GM12878 (cell line): ENCODE measurements at regions not wholly inside any gene's neighbourhood (a gene's known extent, or its start where the extent isn't known, plus 50 kb on each side); places are given as distances from the start of the nearest gene placed in this dataset.

Experiments used
- ATAC-seq: fragments of 200-7000 bp; cut with Tn5 transposase; 3 replicates; pipeline ENCODE4 v1.9.1; 2020; ENCODE audit warnings: mild to moderate bottlenecking, moderate library complexity
- BruUV-seq: library from RNA; stranded (reverse); fragments of 400-500 nt; replicated peaks from 2 replicates; lab custom pipeline; 2021; lab: Mats Ljungman, UMichigan
- CTCF ChIA-PET: fragments of 300-600 bp; sonication (Branson Sonifier 250); formaldehyde crosslinking; extraction: SDS; loops from one replicate; lab custom pipeline; 2021; ENCODE audit warnings: inconsistent platforms; lab: Yijun Ruan, JAX
- POLR2A ChIA-PET: fragments of 350-600 bp; formaldehyde crosslinking; extraction: SDS; loops from one replicate; lab custom pipeline; 2021; ENCODE audit warnings: inconsistent platforms; lab: Charles Lee
- RAD21 ChIA-PET: fragments of 300-600 bp; sonication (Branson Sonifier 250); formaldehyde crosslinking; loops from one replicate; lab custom pipeline; 2023; ENCODE audit warnings: antibody characterized with exemption; ENCODE audit not compliant: unreplicated experiment; lab: Charles Lee
- SMC1A ChIA-PET: fragments of 300-600 bp; sonication (Branson Sonifier 250); formaldehyde crosslinking; loops from one replicate; lab custom pipeline; 2023; ENCODE audit not compliant: unreplicated experiment, uncharacterized antibody; lab: Charles Lee
- DNase-seq: peaks from one replicate; pipeline ENCODE4 v3.0.0-alpha.2; 2011; ENCODE audit warnings: low read depth, low spot score
- FAIRE-seq: peaks from 3 replicates; lab custom pipeline; 2011; peaks lifted over from hg19 to GRCh38; lab: Jason Lieb, UNC
- H2AFZ ChIP-seq: 2 replicates; pipeline ENCODE4 v1.6.0; 2011; ENCODE audit warnings: low read depth, low read length, control low read depth; ENCODE audit not compliant: control insufficient read depth
- H3K27ac ChIP-seq: 2 replicates; pipeline ENCODE4 v1.5.1; 2011; ENCODE audit warnings: control low read depth; ENCODE audit not compliant: control insufficient read depth, insufficient read depth
- H3K27me3 ChIP-seq, 2 experiments: replicated peaks in 1 of 2; 2 replicates each; pipeline versions ENCODE4 v1.6.0 to v1.6.1; 2011; ENCODE audit warnings: low read length in 1 of 2; ENCODE audit not compliant: control insufficient read depth in 2 of 2, insufficient read depth in 2 of 2
- H3K36me3 ChIP-seq, 2 experiments: 2 replicates each; pipeline ENCODE4 v1.5.1; 2011; ENCODE audit warnings: low read length in 1 of 2; ENCODE audit not compliant: control insufficient read depth in 2 of 2, insufficient read depth in 2 of 2
- H3K4me1 ChIP-seq: 2 replicates; pipeline ENCODE4 v1.6.1; 2011; ENCODE audit warnings: mild to moderate bottlenecking, low read length, moderate library complexity, mixed read lengths; ENCODE audit not compliant: control insufficient read depth, insufficient read depth
- H3K4me2 ChIP-seq: 2 replicates; pipeline ENCODE4 v1.6.0; 2011; ENCODE audit warnings: control low read depth; ENCODE audit not compliant: control insufficient read depth, insufficient read depth
- H3K4me3 ChIP-seq: fragments of 200-600 bp; sonication (generic); 2 replicates; pipeline ENCODE4 v1.5.1; 2016
- H3K79me2 ChIP-seq: 2 replicates; pipeline ENCODE4 v1.6.0; 2011; ENCODE audit warnings: low read length; ENCODE audit not compliant: control insufficient read depth, insufficient read depth
- H3K9ac ChIP-seq: 2 replicates; pipeline ENCODE4 v1.8.0; 2011; ENCODE audit warnings: low read length, control low read depth, mixed read lengths; ENCODE audit not compliant: control insufficient read depth, insufficient read depth
- H3K9me3 ChIP-seq: replicated peaks from 3 replicates; pipeline ENCODE4 v1.5.1; 2011; ENCODE audit warnings: mild to moderate bottlenecking, low read length; ENCODE audit not compliant: control insufficient read depth, insufficient read depth
- H4K20me1 ChIP-seq: 2 replicates; pipeline ENCODE4 v1.6.0; 2011; ENCODE audit not compliant: control insufficient read depth, insufficient read depth
- ATF7 ChIP-seq: fragments of 450-650 bp; IDR thresholded peaks from 2 replicates; pipeline ENCODE4 v1.6.1; 2016; ENCODE audit warnings: low read depth, mild to moderate bottlenecking
- BMI1 ChIP-seq: fragments of 450-650 bp; IDR thresholded peaks from 2 replicates; pipeline ENCODE4 v1.6.1; 2016; ENCODE audit warnings: mild to moderate bottlenecking, moderate library complexity, borderline replicate concordance
- DPF2 ChIP-seq: fragments of 450-650 bp; IDR thresholded peaks from 2 replicates; pipeline ENCODE4 v1.6.1; 2017; ENCODE audit warnings: mild to moderate bottlenecking
- E4F1 ChIP-seq: fragments of 450-650 bp; IDR thresholded peaks from 2 replicates; pipeline ENCODE4 v1.6.1; 2018; ENCODE audit warnings: borderline replicate concordance, mild to moderate bottlenecking; ENCODE audit not compliant: partially characterized antibody
- ETV6 ChIP-seq, 2 experiments: fragments of 450-650 bp in 1 of 2; IDR thresholded peaks in 1 of 2; conservative IDR thresholded peaks in 1 of 2; 2 replicates each; pipeline ENCODE4 v1.6.1; 2014; ENCODE audit warnings: antibody characterized with exemption in 1 of 2, borderline replicate concordance in 1 of 2, low read depth in 1 of 2, mild to moderate bottlenecking in 1 of 2, moderate library complexity in 1 of 2
- GATAD2B ChIP-seq: fragments of 450-650 bp; conservative IDR thresholded peaks from 2 replicates; pipeline ENCODE4 v1.6.1; 2017; ENCODE audit warnings: low read depth, mild to moderate bottlenecking, moderate library complexity
- HDAC2 ChIP-seq: fragments of 200-600 bp; sonication (generic); IDR thresholded peaks from 2 replicates; pipeline ENCODE4 v1.6.1; 2017
- MAX ChIP-seq: IDR thresholded peaks from 2 replicates; pipeline ENCODE4 v1.6.1; 2012; ENCODE audit warnings: low read depth, low read length, improper control_type of control experiment
- MEF2A ChIP-seq: IDR thresholded peaks from 2 replicates; pipeline ENCODE4 v1.6.1; 2011; ENCODE audit warnings: low read depth, mild to moderate bottlenecking, low read length, moderate library complexity; ENCODE audit not compliant: insufficient read depth
- NFIC ChIP-seq: IDR thresholded peaks from 2 replicates; pipeline ENCODE4 v1.6.1; 2012; ENCODE audit warnings: low read depth, mild to moderate bottlenecking, inconsistent platforms, low read length, moderate library complexity
- NFXL1 ChIP-seq: fragments of 450-650 bp; IDR thresholded peaks from 2 replicates; pipeline ENCODE4 v1.6.1; 2017; ENCODE audit warnings: antibody characterized with exemption, mild to moderate bottlenecking, borderline replicate concordance
- PAX8 ChIP-seq: fragments of 450-650 bp; IDR thresholded peaks from 2 replicates; pipeline ENCODE4 v1.6.1; 2017; ENCODE audit warnings: mild to moderate bottlenecking, moderate library complexity
- PML ChIP-seq: IDR thresholded peaks from 2 replicates; pipeline ENCODE4 v1.6.1; 2012; ENCODE audit warnings: low read length, inconsistent platforms
- POLR2AphosphoS2 ChIP-seq: IDR thresholded peaks from 2 replicates; pipeline ENCODE4 v1.6.1; 2011; ENCODE audit warnings: low read depth, mild to moderate bottlenecking, low read length, improper control_type of control experiment, moderate library complexity
- SIX5 ChIP-seq: IDR thresholded peaks from 2 replicates; pipeline ENCODE4 v1.6.1; 2011; ENCODE audit warnings: mild to moderate bottlenecking, low read depth, low read length, moderate library complexity; ENCODE audit not compliant: severe bottlenecking
- SP1 ChIP-seq: IDR thresholded peaks from one replicate; pipeline ENCODE4 v1.6.1; 2011; ENCODE audit warnings: low read depth, low read length
- SREBF1 ChIP-seq: IDR thresholded peaks from 2 replicates; pipeline ENCODE4 v1.6.1; 2012; ENCODE audit warnings: mild to moderate bottlenecking, low read length
- ZNF622 ChIP-seq: fragments of 450-650 bp; IDR thresholded peaks from 2 replicates; pipeline ENCODE4 v1.6.1; 2017; ENCODE audit warnings: mild to moderate bottlenecking, inconsistent platforms
- in situ Hi-C: fragments of 300-500 bp; cut with MboI; formaldehyde crosslinking; loops from 9 replicates; pipeline ENCODE4 v1.14.3; 2018; ENCODE audit warnings: mixed read lengths
- intact Hi-C: fragments of 100-400 bp; cut with micrococcal nuclease; formaldehyde crosslinking; loops from one replicate; pipeline ENCODE4 v1.14.2; 2022; ENCODE audit not compliant: unreplicated experiment

GRCh38 chr10:33609546-33609945, 275.1 kb upstream of the NRP1 start:
- POLR2A ChIA-PET: no interaction called here
- Histone ChIP-seq H3K79me2 (no peaks in the 10 kb centered on the region), H3K9ac (no peak overlapping the region), H3K27ac (no peak overlapping the region), H3K36me3 (no peaks in the 10 kb centered on the region), H3K27me3 (no peaks in the 10 kb centered on the region), H3K9me3 (no peaks in the 10 kb centered on the region), H3K4me1 (no peaks in the 10 kb centered on the region), H2AFZ (no peak overlapping the region), H4K20me1 (no peaks in the 10 kb centered on the region), H3K4me3 (no peak overlapping the region), H3K4me2 (no peak overlapping the region)
- FAIRE-seq (no peak), ATAC-seq (no peak), DNase-seq (no peak)
- in situ Hi-C loops (no loop called here), intact Hi-C loops (no loop called here)
- TF ChIP-seq PAX8 (no peak), GATAD2B (no peak), E4F1 (no peak), SIX5 (no peak), PML (no peak), ATF7 (no peak), SREBF1 (no peak), MAX (no peak), ZNF622 (no peak), POLR2AphosphoS2 (no peak), NFXL1 (no peak), HDAC2 (no peak), NFIC (no peak), ETV6 (conservative IDR thresholded peaks at IDR 0.05 in 1 of 2, IDR thresholded peaks at IDR 0.05 in 1 of 2; ENCODE audit: borderline replicate concordance in 1 of 2, low read depth in 1 of 2) (no peak), BMI1 (no peak), MEF2A (no peak), DPF2 (no peak), SP1 (no peak)
- CTCF ChIA-PET: no interaction called here
- BruUV-seq: no TSS peak
- SMC1A ChIA-PET: interaction anchor here (1.6 kb wide), 1 partner anchor 11 kb away, joined by 3 read pairs; no protein-coding TSS in a partner anchor
- RAD21 ChIA-PET: no interaction called here
